ENCODE measurements at regions not wholly inside any gene's neighbourhood (a gene's known extent, or its start where the extent isn't known, plus 50 kb on each side); places are given as distances from the start of the nearest gene placed in this dataset.

DNA sequence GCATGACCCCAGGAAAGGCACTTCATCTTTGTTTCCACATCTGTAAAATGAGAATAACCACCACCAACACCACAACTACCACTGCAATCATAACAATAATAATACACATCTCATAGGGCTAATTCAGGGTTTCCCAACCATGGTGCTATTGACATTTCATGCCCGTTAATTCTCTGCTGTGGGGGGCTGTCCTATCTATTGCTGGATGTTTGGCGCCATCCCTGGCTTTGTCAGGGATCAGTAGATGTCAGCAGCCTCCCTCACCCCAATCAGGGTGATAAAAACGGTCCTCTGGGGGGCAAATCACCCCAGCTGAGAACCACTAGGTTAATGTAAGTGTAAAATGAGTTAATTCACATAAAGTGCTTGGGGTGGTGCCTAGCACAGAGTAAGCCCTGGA, 145.8 kb downstream of the EMX2 start:
- no peak for TF ChIP-seq EZH2 (IDR thresholded peaks at IDR 0.05; ENCODE audit: borderline replicate concordance, low read depth, low read length, severe bottlenecking)
- TF ChIP-seq, protein P1, sequence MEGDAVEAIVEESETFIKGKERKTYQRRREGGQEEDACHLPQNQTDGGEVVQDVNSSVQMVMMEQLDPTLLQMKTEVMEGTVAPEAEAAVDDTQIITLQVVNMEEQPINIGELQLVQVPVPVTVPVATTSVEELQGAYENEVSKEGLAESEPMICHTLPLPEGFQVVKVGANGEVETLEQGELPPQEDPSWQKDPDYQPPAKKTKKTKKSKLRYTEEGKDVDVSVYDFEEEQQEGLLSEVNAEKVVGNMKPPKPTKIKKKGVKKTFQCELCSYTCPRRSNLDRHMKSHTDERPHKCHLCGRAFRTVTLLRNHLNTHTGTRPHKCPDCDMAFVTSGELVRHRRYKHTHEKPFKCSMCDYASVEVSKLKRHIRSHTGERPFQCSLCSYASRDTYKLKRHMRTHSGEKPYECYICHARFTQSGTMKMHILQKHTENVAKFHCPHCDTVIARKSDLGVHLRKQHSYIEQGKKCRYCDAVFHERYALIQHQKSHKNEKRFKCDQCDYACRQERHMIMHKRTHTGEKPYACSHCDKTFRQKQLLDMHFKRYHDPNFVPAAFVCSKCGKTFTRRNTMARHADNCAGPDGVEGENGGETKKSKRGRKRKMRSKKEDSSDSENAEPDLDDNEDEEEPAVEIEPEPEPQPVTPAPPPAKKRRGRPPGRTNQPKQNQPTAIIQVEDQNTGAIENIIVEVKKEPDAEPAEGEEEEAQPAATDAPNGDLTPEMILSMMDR (IDR thresholded peaks at IDR 0.05; ENCODE audit: borderline replicate concordance, extremely low read depth, low read length, poor library complexity, severe bottlenecking) = no peak
